ENCODE measurements at regions not wholly inside any gene's neighbourhood (a gene's known extent, or its start where the extent isn't known, plus 50 kb on each side); places are given as distances from the start of the nearest gene placed in this dataset.

GRCh38 chr14:76672123-76672522, 89.1 kb upstream of the VASH1 start:
- Histone ChIP-seq H3K27me3 (ENCODE audit: control insufficient read depth in 2 of 2, insufficient read depth in 2 of 2, low read length in 2 of 2) (peaks cover 0 to 5% of the 10 kb centered on the region in 2 experiments), H3K9ac (replicated peaks; ENCODE audit: extremely low read depth, insufficient read depth, low read length) (no peak overlapping the region), H3K36me3 (ENCODE audit: control insufficient read depth in 2 of 2, extremely low read depth in 1 of 2, insufficient read depth in 2 of 2, low read length in 2 of 2) (no peaks in the 10 kb centered on the region), H3K27ac (ENCODE audit: insufficient read depth, low read depth, low read length) (no peak overlapping the region), H3K4me2 (ENCODE audit: insufficient read depth, low read length) (no peak overlapping the region), H3K9me3 (replicated peaks; ENCODE audit: control insufficient read depth, insufficient read depth, low read length) (no peaks in the 10 kb centered on the region), H2AFZ (ENCODE audit: low read depth, low read length) (no peak overlapping the region), H3K4me1 (ENCODE audit: control insufficient read depth, extremely low read depth, insufficient read depth, low read length) (no peaks in the 10 kb centered on the region), H4K20me1 (replicated peaks; ENCODE audit: control insufficient read depth, extremely low read depth, insufficient read depth, low read length) (no peaks in the 10 kb centered on the region), H3K4me3 (replicated peaks in 1 of 3; ENCODE audit: insufficient read depth in 1 of 3, low read depth in 1 of 3, low read length in 3 of 3) (no peak overlapping the region), H3K9me1 (replicated peaks; ENCODE audit: control insufficient read depth, extremely low read depth, insufficient read depth, low read length) (no peaks in the 10 kb centered on the region), H3K79me2 (ENCODE audit: control insufficient read depth, insufficient read depth, low read length) (no peaks in the 10 kb centered on the region)
- intact Hi-C loops (cut with micrococcal nuclease) = no loop called here
- no TSS peak for BruUV-seq (replicated peaks)
- FAIRE-seq (no peak), DNase-seq (ENCODE audit: low read depth, low spot score) (no peak)
- POLR2A ChIA-PET = no interaction called here
- CTCF ChIA-PET = interaction anchor here (1.5 kb wide), 1 partner anchor 38 kb away, joined by 4 read pairs; no protein-coding TSS in a partner anchor
- TF ChIP-seq CTCF (IDR thresholded peaks at IDR 0.05; ENCODE audit: extremely low read depth in 1 of 2, insufficient read depth in 1 of 2, low read depth in 1 of 2, low read length in 2 of 2) = no peak
- TF ChIP-seq GATA2 (IDR thresholded peaks at IDR 0.05; ENCODE audit: insufficient read depth, insufficient read length, low read depth, low read length) = no peak
- dilution Hi-C loops (cut with MboI; ENCODE audit: extremely low pct_ligation_motif_present, low sequenced_read_pairs) = no loop called here

- POLR2A ChIA-PET = no interaction called here
Observed at GRCh38 chr14:76673261-76673660, 88.0 kb upstream of the VASH1 start.

More at GRCh38 chr14:76673261-76673660, 88.0 kb upstream of the VASH1 start:
- H3K27me3 ChIP-seq (ENCODE audit: control insufficient read depth in 2 of 2, insufficient read depth in 2 of 2, low read length in 2 of 2) = peaks cover 0 to 5% of the 10 kb centered on the region in 2 experiments
- no TSS peak for BruUV-seq (replicated peaks)
- H3K36me3 ChIP-seq (ENCODE audit: control insufficient read depth in 2 of 2, extremely low read depth in 1 of 2, insufficient read depth in 2 of 2, low read length in 2 of 2) = no peaks in the 10 kb centered on the region
- H3K79me2 ChIP-seq (ENCODE audit: control insufficient read depth, insufficient read depth, low read length) = no peaks in the 10 kb centered on the region
- H3K9me3 ChIP-seq (replicated peaks; ENCODE audit: control insufficient read depth, insufficient read depth, low read length) = no peaks in the 10 kb centered on the region
- H3K9me1 ChIP-seq (replicated peaks; ENCODE audit: control insufficient read depth, extremely low read depth, insufficient read depth, low read length) = no peaks in the 10 kb centered on the region
- H3K4me2 ChIP-seq (ENCODE audit: insufficient read depth, low read length) = no peak overlapping the region
- intact Hi-C loops (cut with micrococcal nuclease) (no loop called here), dilution Hi-C loops (cut with MboI; ENCODE audit: extremely low pct_ligation_motif_present, low sequenced_read_pairs) (no loop called here)
- no peaks in the 10 kb centered on the region for H3K4me1 ChIP-seq (ENCODE audit: control insufficient read depth, extremely low read depth, insufficient read depth, low read length)
- DNase-seq (ENCODE audit: low read depth, low spot score) = no peak
- H3K4me3 ChIP-seq (replicated peaks in 1 of 3; ENCODE audit: insufficient read depth in 1 of 3, low read depth in 1 of 3, low read length in 3 of 3) = no peak overlapping the region
- no peak overlapping the region for H2AFZ ChIP-seq (ENCODE audit: low read depth, low read length)
- TF ChIP-seq EZH2 (IDR thresholded peaks at IDR 0.05; ENCODE audit: borderline replicate concordance, low read depth, low read length, severe bottlenecking) (no peak), JUN (IDR thresholded peaks at IDR 0.05; ENCODE audit: borderline replicate concordance, insufficient read depth, insufficient read length, low read depth) (no peak), POLR2A (IDR thresholded peaks at IDR 0.05; ENCODE audit: low read depth, low read length) (no peak), MYC (IDR thresholded peaks at IDR 0.05; ENCODE audit: low read depth, low read length) (no peak), MAX (IDR thresholded peaks at IDR 0.05; ENCODE audit: insufficient read depth, insufficient read length) (no peak), POLR2AphosphoS5 (IDR thresholded peaks at IDR 0.05; ENCODE audit: insufficient read depth, low read depth, low read length) (no peak), GATA2 (IDR thresholded peaks at IDR 0.05; ENCODE audit: insufficient read depth, insufficient read length, low read depth, low read length) (no peak), CTCF (IDR thresholded peaks at IDR 0.05; ENCODE audit: extremely low read depth in 1 of 2, insufficient read depth in 1 of 2, low read depth in 1 of 2, low read length in 2 of 2) (no peak), FOS (IDR thresholded peaks at IDR 0.05; ENCODE audit: borderline replicate concordance, insufficient read depth, low read length) (no peak)
- H4K20me1 ChIP-seq (replicated peaks; ENCODE audit: control insufficient read depth, extremely low read depth, insufficient read depth, low read length) = no peaks in the 10 kb centered on the region
- H3K9ac ChIP-seq (replicated peaks; ENCODE audit: extremely low read depth, insufficient read depth, low read length) = no peak overlapping the region
- CTCF ChIA-PET = no interaction called here
- no peak for FAIRE-seq
- no peak overlapping the region for H3K27ac ChIP-seq (ENCODE audit: insufficient read depth, low read depth, low read length)
